Natural killer cell (primary cell): ENCODE measurements at regions not wholly inside any gene's neighbourhood (a gene's known extent, or its start where the extent isn't known, plus 50 kb on each side); places are given as distances from the start of the nearest gene placed in this dataset.

ENCODE experiments used
- ATAC-seq, 3 donors: fragments of 150-1000 bp in 2 of 3; fragments of 200-7000 bp in 1 of 3; cut with Tn5 transposase; 1 replicate in 1 of 3; 2 replicates in 2 of 3; pipeline ENCODE4 v1.10.0; 2021; ENCODE audit warnings: mild to moderate bottlenecking in 2 of 3, moderate library complexity in 2 of 3
- DNase-seq, 2 donors: peaks; one replicate each; pipeline versions ENCODE4 v3.0.0 to v3.0.0-alpha.2; 2013 to 2021; ENCODE audit warnings: mixed read lengths in 1 of 2
- H3K27ac ChIP-seq: one replicate; pipeline ENCODE4 v1.5.1; 2013; ENCODE audit warnings: mild to moderate bottlenecking, low read length
- H3K27me3 ChIP-seq: one replicate; pipeline ENCODE4 v1.6.1; 2013; ENCODE audit warnings: low read length; ENCODE audit not compliant: control insufficient read depth, insufficient read depth
- H3K36me3 ChIP-seq: one replicate; pipeline ENCODE4 v1.6.1; 2013; ENCODE audit warnings: low read length; ENCODE audit not compliant: control insufficient read depth, insufficient read depth
- H3K4me1 ChIP-seq: one replicate; pipeline ENCODE4 v1.6.1; 2013; ENCODE audit warnings: low read length; ENCODE audit not compliant: control insufficient read depth, insufficient read depth
- H3K4me3 ChIP-seq: one replicate; pipeline ENCODE4 v1.5.1; 2013; ENCODE audit warnings: low read length
- H3K9me3 ChIP-seq: one replicate; pipeline ENCODE4 v1.6.1; 2013; ENCODE audit warnings: low read length; ENCODE audit not compliant: control insufficient read depth, insufficient read depth
- H3K27ac Mint-ChIP-seq, 2 donors: one replicate each; pipeline ENCODE4 v1.8.0; 2022; ENCODE audit warnings: mild to moderate bottlenecking in 2 of 2, mixed read lengths in 2 of 2, moderate library complexity in 1 of 2
- H3K27me3 Mint-ChIP-seq, 2 donors: one replicate each; pipeline ENCODE4 v1.8.0; 2022; ENCODE audit warnings: low read depth in 2 of 2, mixed read lengths in 2 of 2
- H3K36me3 Mint-ChIP-seq: one replicate; pipeline ENCODE4 v1.8.0; 2022; ENCODE audit warnings: mixed read lengths
- H3K4me1 Mint-ChIP-seq, 2 donors: one replicate each; pipeline ENCODE4 v1.8.0; 2022; ENCODE audit warnings: mixed read lengths in 2 of 2
- H3K4me3 Mint-ChIP-seq: one replicate; pipeline ENCODE4 v1.8.0; 2022; ENCODE audit warnings: mild to moderate bottlenecking, moderate library complexity, mixed read lengths
- H3K9me3 Mint-ChIP-seq, 2 donors: one replicate each; pipeline ENCODE4 v1.8.0; 2022; ENCODE audit warnings: mixed read lengths in 2 of 2
- WGBS: methylation state at CpG from one replicate; pipeline ENCODE4 v1.1.7; 2013; ENCODE audit warnings: missing lambda C conversion rate; ENCODE audit not compliant: insufficient coverage; 5-methylcytosine and 5-hydroxymethylcytosine counted together
- intact Hi-C: fragments of 100-400 bp; cut with micrococcal nuclease; formaldehyde crosslinking; loops from one replicate; pipeline ENCODE4 v1.14.2; 2022
- TF ChIP-seq, protein P1 (sequence below): fragments of 200-600 bp; IDR thresholded peaks from one replicate; pipeline ENCODE4 v1.8.0; 2022; ENCODE audit warnings: antibody characterized with exemption

DNA sequence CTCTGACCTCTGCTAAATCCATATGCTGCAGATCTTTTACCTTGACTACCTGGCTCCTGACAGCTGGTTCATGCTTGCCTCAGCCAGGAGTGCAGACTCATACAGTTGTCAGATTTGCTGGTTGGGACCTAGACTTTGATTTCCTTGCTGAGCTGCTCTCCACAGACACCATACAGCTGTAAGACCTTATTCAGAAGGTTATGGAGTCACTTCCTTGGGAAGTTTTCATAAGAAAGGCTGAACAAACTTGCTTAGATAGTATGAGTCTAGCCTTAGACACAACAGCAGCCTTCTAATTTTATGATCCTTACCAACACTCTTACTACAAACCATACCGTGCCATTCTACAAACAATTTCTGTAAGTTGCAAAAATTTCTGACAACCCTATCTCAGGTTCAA is 102.9 kb downstream of the EDN1 start:
- intact Hi-C loops = no loop called here
- H3K9me3 ChIP-seq = no peaks in the 10 kb centered on the region
- H3K27ac ChIP-seq = no peak overlapping the region
- Mint-ChIP-seq H3K36me3 (no peaks in the 10 kb centered on the region), H3K9me3 (peaks cover 5% of the 10 kb centered on the region in 2 donors), H3K27me3 (peaks cover 0 to 8% of the 10 kb centered on the region in 2 donors), H3K27ac (no peak overlapping the region), H3K4me1 (no peaks in the 10 kb centered on the region), H3K4me3 (no peak overlapping the region)
- no peaks in the 10 kb centered on the region for H3K4me1 ChIP-seq
- DNase-seq (no peak), ATAC-seq (no peak)
- H3K4me3 ChIP-seq = no peak overlapping the region
- H3K27me3 ChIP-seq = no peaks in the 10 kb centered on the region
- TF ChIP-seq, protein P1, sequence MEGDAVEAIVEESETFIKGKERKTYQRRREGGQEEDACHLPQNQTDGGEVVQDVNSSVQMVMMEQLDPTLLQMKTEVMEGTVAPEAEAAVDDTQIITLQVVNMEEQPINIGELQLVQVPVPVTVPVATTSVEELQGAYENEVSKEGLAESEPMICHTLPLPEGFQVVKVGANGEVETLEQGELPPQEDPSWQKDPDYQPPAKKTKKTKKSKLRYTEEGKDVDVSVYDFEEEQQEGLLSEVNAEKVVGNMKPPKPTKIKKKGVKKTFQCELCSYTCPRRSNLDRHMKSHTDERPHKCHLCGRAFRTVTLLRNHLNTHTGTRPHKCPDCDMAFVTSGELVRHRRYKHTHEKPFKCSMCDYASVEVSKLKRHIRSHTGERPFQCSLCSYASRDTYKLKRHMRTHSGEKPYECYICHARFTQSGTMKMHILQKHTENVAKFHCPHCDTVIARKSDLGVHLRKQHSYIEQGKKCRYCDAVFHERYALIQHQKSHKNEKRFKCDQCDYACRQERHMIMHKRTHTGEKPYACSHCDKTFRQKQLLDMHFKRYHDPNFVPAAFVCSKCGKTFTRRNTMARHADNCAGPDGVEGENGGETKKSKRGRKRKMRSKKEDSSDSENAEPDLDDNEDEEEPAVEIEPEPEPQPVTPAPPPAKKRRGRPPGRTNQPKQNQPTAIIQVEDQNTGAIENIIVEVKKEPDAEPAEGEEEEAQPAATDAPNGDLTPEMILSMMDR = no peak
- H3K36me3 ChIP-seq = no peaks in the 10 kb centered on the region
- no CpG with 5 or more reads among the region's 1 CpG for WGBS

DNA sequence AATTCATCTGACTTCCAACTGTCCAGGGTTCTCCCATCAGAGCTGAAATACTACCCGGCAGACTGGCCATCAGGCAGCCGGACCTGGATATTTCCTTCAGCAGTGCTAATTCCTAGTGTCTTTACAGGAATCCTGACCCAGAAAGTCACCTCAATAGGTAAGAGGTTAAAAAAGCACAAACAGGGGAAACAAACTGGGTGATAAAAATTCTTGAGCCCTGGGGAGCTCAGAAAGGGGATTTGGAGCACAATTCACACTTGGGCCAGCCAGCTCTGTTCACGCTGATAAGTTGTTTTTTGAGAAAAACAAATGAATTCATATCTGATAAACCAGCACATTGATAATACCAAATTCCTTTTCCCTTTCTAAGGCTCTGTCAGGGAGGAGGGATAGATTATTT is 104.0 kb downstream of the EDN1 start:
- H3K9me3 ChIP-seq = no peaks in the 10 kb centered on the region
- H3K4me1 ChIP-seq = no peaks in the 10 kb centered on the region
- no peaks in the 10 kb centered on the region for H3K27me3 ChIP-seq
- TF ChIP-seq, protein P1 = no peak
- no peak for DNase-seq
- WGBS = 94% methylated on average over 3 of the region's 3 CpGs
- ATAC-seq = no peak
- Mint-ChIP-seq H3K27ac (no peak overlapping the region), H3K9me3 (peaks cover 4% of the 10 kb centered on the region in 2 donors), H3K4me3 (no peak overlapping the region), H3K4me1 (no peaks in the 10 kb centered on the region), H3K36me3 (no peaks in the 10 kb centered on the region), H3K27me3 (peaks cover 0 to 6% of the 10 kb centered on the region in 2 donors)
- H3K27ac ChIP-seq = no peak overlapping the region
- H3K4me3 ChIP-seq = no peak overlapping the region
- intact Hi-C loops = no loop called here
- H3K36me3 ChIP-seq = no peaks in the 10 kb centered on the region

DNA sequence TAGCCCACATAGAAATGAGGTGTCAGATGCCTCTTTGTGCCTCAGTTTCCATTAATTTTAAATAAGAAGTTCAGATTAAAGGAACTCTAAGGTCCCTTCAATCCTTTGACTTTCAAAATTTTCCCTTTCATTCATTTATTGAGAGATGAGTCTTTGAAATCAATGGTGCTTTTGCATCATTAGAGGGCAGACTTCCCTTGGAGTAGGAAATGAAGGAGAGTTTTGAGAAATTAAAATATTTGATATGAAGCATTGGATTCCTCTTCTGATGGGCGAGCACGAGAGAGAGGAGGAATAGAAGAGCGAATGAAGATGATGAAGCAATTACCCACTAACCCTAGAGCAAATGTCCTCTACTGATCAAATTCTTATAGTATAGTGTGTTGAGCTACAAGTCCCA is 105.7 kb downstream of the EDN1 start:
- TF ChIP-seq, protein P1 = no peak
- H3K4me3 Mint-ChIP-seq = no peak overlapping the region

DNA sequence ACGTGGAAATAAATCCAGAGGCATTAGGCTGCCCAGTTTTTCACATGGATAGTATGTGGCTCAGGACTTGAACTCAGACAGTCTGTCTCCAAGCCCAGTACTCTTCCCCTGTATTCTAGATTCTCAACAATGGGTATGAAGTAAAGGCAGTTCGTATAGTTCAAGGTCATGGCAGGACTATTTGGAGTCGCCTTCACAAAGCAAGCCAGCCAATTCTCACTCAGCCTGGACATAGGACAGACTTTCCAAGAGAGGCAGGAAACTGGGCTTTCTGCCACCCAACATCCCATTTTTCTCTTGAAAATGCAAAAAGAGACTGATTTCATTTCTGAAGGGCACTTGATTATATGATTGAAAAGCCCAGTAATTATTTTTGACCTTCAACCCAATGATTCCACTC is 111.0 kb downstream of the EDN1 start:
- peaks cover 2% of the 10 kb centered on the region in 2 donors for H3K9me3 Mint-ChIP-seq
- Histone ChIP-seq H3K27ac (no peak overlapping the region), H3K27me3 (no peaks in the 10 kb centered on the region), H3K9me3 (no peaks in the 10 kb centered on the region), H3K36me3 (no peaks in the 10 kb centered on the region), H3K4me3 (no peak overlapping the region), H3K4me1 (no peaks in the 10 kb centered on the region)
- no peaks in the 10 kb centered on the region for H3K27me3 Mint-ChIP-seq
- H3K27ac Mint-ChIP-seq = no peak overlapping the region
- no peak for DNase-seq
- H3K4me3 Mint-ChIP-seq = no peak overlapping the region
- no peak for ATAC-seq
- WGBS = 76% methylated on average over 2 of the region's 3 CpGs
- no peaks in the 10 kb centered on the region for H3K4me1 Mint-ChIP-seq
- intact Hi-C loops = no loop called here
- TF ChIP-seq, protein P1 = no peak
- no peaks in the 10 kb centered on the region for H3K36me3 Mint-ChIP-seq

More for the DNA sequence above, 105.7 kb downstream of the EDN1 start:
- intact Hi-C loops = no loop called here
- Histone ChIP-seq H3K4me3 (no peak overlapping the region), H3K27me3 (no peaks in the 10 kb centered on the region), H3K27ac (no peak overlapping the region), H3K9me3 (no peaks in the 10 kb centered on the region), H3K4me1 (no peaks in the 10 kb centered on the region), H3K36me3 (no peaks in the 10 kb centered on the region)
- Mint-ChIP-seq H3K4me1 (no peaks in the 10 kb centered on the region), H3K9me3 (peaks cover 2% of the 10 kb centered on the region in 2 donors), H3K36me3 (no peaks in the 10 kb centered on the region), H3K27ac (no peak overlapping the region), H3K27me3 (peaks cover 0 to 4% of the 10 kb centered on the region in 2 donors)
- no CpG with 5 or more reads among the region's 3 CpGs for WGBS
- no peak for DNase-seq
- ATAC-seq = no peak
